ENCODE measurements at regions not wholly inside any gene's neighbourhood (a gene's known extent, or its start where the extent isn't known, plus 50 kb on each side); places are given as distances from the start of the nearest gene placed in this dataset.

GRCh38 chr2:167353605-167354280 is 465.5 kb downstream of the XIRP2 start:
- ChIA-PET CTCF (interaction anchor here (0.7 kb wide), 1 partner anchor 489 kb away, joined by 6 read pairs; no protein-coding TSS in a partner anchor), POLR2A (ENCODE audit: low non-redundant PET) (no interaction called here)
- peak; percentile 6 for DNase-seq (ENCODE audit: low spot score)
- H3K27ac ChIP-seq, result no peak overlapping the region
- TF ChIP-seq CTCF (conservative IDR thresholded peaks at IDR 0.05; ENCODE audit: low read depth), result no peak

- ChIA-PET POLR2A (ENCODE audit: low non-redundant PET) (no interaction called here), CTCF (no interaction called here)
- no peak for TF ChIP-seq CTCF (conservative IDR thresholded peaks at IDR 0.05; ENCODE audit: low read depth)
- H3K27ac ChIP-seq, result no peak overlapping the region
- DNase-seq (ENCODE audit: low spot score), result no peak
Measured at GRCh38 chr2:167345559-167345958, 457.3 kb downstream of the XIRP2 start.

DNA sequence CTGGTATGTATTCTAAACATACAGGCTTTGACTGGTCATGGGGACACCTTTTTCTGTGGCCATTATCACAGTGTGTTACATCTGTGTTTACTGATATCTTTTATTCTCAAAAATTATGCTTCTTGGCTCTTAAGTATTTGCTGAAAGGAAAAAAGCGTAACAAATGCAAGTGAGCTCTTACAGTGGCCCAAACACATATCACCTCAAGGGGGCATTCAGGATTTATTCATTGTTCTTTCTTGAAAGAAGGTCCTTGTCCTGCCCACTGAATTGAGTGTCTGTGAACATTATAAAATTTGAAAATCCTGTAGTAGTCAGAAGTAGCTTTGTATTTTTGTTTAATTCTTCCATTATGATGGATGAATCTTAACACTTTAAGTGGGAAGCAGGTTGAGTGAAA is 454.5 kb downstream of the XIRP2 start:
- no peak for DNase-seq (ENCODE audit: low spot score)
- ChIA-PET POLR2A (ENCODE audit: low non-redundant PET) (no interaction called here), CTCF (no interaction called here)
- TF ChIP-seq CTCF (conservative IDR thresholded peaks at IDR 0.05; ENCODE audit: low read depth), result no peak
- H3K27ac ChIP-seq, result no peak overlapping the region

DNA sequence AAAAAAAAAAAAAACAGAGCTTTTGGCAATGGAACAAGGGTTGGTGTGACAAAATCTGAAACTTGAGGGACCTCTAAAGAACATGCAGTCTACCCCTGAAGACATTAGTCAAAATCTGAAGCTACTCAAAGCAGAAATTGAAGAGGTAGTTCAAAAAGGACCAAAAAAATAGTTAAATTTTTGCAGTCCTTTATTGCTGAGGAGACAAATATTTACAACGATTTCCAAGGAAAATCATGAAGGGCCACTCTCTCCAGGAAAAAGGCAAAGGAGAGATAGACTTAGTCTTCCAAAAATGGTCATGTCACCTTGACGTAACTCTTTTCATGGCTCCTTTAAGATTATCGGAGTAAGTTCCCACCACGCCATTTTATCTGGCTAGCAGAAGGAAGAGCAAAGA is 452.0 kb downstream of the XIRP2 start:
- H3K27ac ChIP-seq, result no peak overlapping the region
- no peak for DNase-seq (ENCODE audit: low spot score)
- CTCF ChIA-PET, result interaction anchor here (0.6 to 0.7 kb wide), 3 partner anchors 62 to 197 kb away, joined by 4 read pairs; no protein-coding TSS in a partner anchor
- POLR2A ChIA-PET (ENCODE audit: low non-redundant PET), result no interaction called here
- TF ChIP-seq CTCF (conservative IDR thresholded peaks at IDR 0.05; ENCODE audit: low read depth), result no peak

GRCh38 chr2:167336213-167336612 is 447.9 kb downstream of the XIRP2 start:
- TF ChIP-seq CTCF (conservative IDR thresholded peaks at IDR 0.05; ENCODE audit: low read depth), result no peak
- H3K27ac ChIP-seq, result no peak overlapping the region
- ChIA-PET CTCF (no interaction called here), POLR2A (ENCODE audit: low non-redundant PET) (no interaction called here)
- DNase-seq (ENCODE audit: low spot score), result no peak

GRCh38 chr2:167335541-167335992 is 447.3 kb downstream of the XIRP2 start:
- DNase-seq (ENCODE audit: low spot score), result no peak
- ChIA-PET POLR2A (ENCODE audit: low non-redundant PET) (no interaction called here), CTCF (no interaction called here)
- no peak overlapping the region for H3K27ac ChIP-seq
- TF ChIP-seq CTCF (conservative IDR thresholded peaks at IDR 0.05; ENCODE audit: low read depth), result no peak
